H9 (cell line): ENCODE measurements at regions not wholly inside any gene's neighbourhood (a gene's known extent, or its start where the extent isn't known, plus 50 kb on each side); places are given as distances from the start of the nearest gene placed in this dataset.

ENCODE experiments used
- DNase-seq: peaks from one replicate; pipeline ENCODE4 v3.0.0-alpha.2; 2017
- H2AFZ ChIP-seq: one replicate; pipeline ENCODE4 v1.6.1; 2013; ENCODE audit warnings: mild to moderate bottlenecking, low read length, control low read depth, moderate library complexity
- H2AK5ac ChIP-seq: 2 replicates; pipeline ENCODE4 v1.6.1; 2013; ENCODE audit warnings: low read length, control low read depth, mixed read lengths; ENCODE audit not compliant: insufficient read length
- H2BK120ac ChIP-seq: one replicate; pipeline ENCODE4 v1.6.1; 2013; ENCODE audit warnings: low read depth, mild to moderate bottlenecking, low read length, control low read depth, inconsistent platforms; ENCODE audit not compliant: poor library complexity, severe bottlenecking
- H2BK12ac ChIP-seq: 2 replicates; pipeline ENCODE4 v1.6.1; 2013; ENCODE audit warnings: low read length, control low read depth, mixed read lengths, low read depth; ENCODE audit not compliant: insufficient read length
- H2BK15ac ChIP-seq: 2 replicates; pipeline ENCODE4 v1.6.1; 2013; ENCODE audit warnings: low read depth, low read length, control low read depth
- H2BK20ac ChIP-seq: one replicate; pipeline ENCODE4 v1.6.1; 2013; ENCODE audit warnings: low read depth, mild to moderate bottlenecking, low read length, control low read depth, inconsistent platforms; ENCODE audit not compliant: poor library complexity, severe bottlenecking
- H2BK5ac ChIP-seq: 2 replicates; pipeline ENCODE4 v1.6.1; 2013; ENCODE audit warnings: low read length, control low read depth, mixed read lengths; ENCODE audit not compliant: insufficient read length
- H3K14ac ChIP-seq: 2 replicates; pipeline ENCODE4 v1.6.1; 2013; ENCODE audit warnings: low read length, control low read depth; ENCODE audit not compliant: insufficient read depth
- H3K18ac ChIP-seq: 2 replicates; pipeline ENCODE4 v1.6.1; 2013; ENCODE audit warnings: low read depth, mild to moderate bottlenecking, mixed read lengths, low read length, control low read depth; ENCODE audit not compliant: insufficient read length
- H3K23ac ChIP-seq: 2 replicates; pipeline ENCODE4 v1.6.1; 2013; ENCODE audit warnings: low read length, control low read depth, mixed read lengths, low read depth; ENCODE audit not compliant: insufficient read length
- H3K23me2 ChIP-seq: 2 replicates; pipeline ENCODE4 v1.6.1; 2013; ENCODE audit warnings: low read depth, mild to moderate bottlenecking, mixed read lengths, low read length, control low read depth; ENCODE audit not compliant: insufficient read length, poor library complexity, severe bottlenecking
- H3K27ac ChIP-seq: 2 replicates; pipeline ENCODE4 v1.5.1; 2013; ENCODE audit warnings: low read length, control low read depth, mixed read lengths, low read depth; ENCODE audit not compliant: insufficient read length
- H3K27me3 ChIP-seq: 2 replicates; pipeline ENCODE4 v1.6.1; 2013; ENCODE audit warnings: low read length, control low read depth, inconsistent platforms; ENCODE audit not compliant: insufficient read depth
- H3K4ac ChIP-seq: 2 replicates; pipeline ENCODE4 v1.6.1; 2013; ENCODE audit warnings: low read depth, mild to moderate bottlenecking, control low read depth, inconsistent platforms, low read length, moderate library complexity
- H3K4me1 ChIP-seq: 2 replicates; pipeline ENCODE4 v1.6.1; 2013; ENCODE audit warnings: low read length, control low read depth, inconsistent platforms; ENCODE audit not compliant: insufficient read depth
- H3K4me2 ChIP-seq: 2 replicates; pipeline ENCODE4 v1.6.1; 2013; ENCODE audit warnings: low read length, control low read depth, mixed read lengths; ENCODE audit not compliant: insufficient read length, insufficient read depth
- H3K56ac ChIP-seq: 2 replicates; pipeline ENCODE4 v1.6.1; 2013; ENCODE audit warnings: low read depth, mild to moderate bottlenecking, mixed read lengths, low read length, control low read depth; ENCODE audit not compliant: insufficient read length
- H3K79me1 ChIP-seq: 2 replicates; pipeline ENCODE4 v1.6.1; 2013; ENCODE audit warnings: low read depth, mild to moderate bottlenecking, moderate library complexity, low read length, control low read depth, inconsistent platforms; ENCODE audit not compliant: insufficient read depth, poor library complexity, severe bottlenecking
- H3K79me2 ChIP-seq: 2 replicates; pipeline ENCODE4 v1.6.1; 2013; ENCODE audit warnings: low read length, control low read depth, inconsistent platforms; ENCODE audit not compliant: insufficient read depth
- H3K9ac ChIP-seq: 2 replicates; pipeline ENCODE4 v1.6.1; 2013; ENCODE audit warnings: low read length, control low read depth, mixed read lengths; ENCODE audit not compliant: insufficient read length; ENCODE audit errors: extremely low read depth
- H3K9me3 ChIP-seq: one replicate; pipeline ENCODE4 v1.6.1; 2013; ENCODE audit warnings: low read depth, low read length, inconsistent platforms; ENCODE audit not compliant: control insufficient read depth
- H3T11ph ChIP-seq: one replicate; pipeline ENCODE4 v1.6.1; 2013; ENCODE audit warnings: mild to moderate bottlenecking, low read length, control low read depth, inconsistent platforms
- H4K20me1 ChIP-seq: one replicate; pipeline ENCODE4 v1.6.1; 2013; ENCODE audit not compliant: control insufficient read depth, insufficient read length, insufficient read depth
- H4K5ac ChIP-seq: 2 replicates; pipeline ENCODE4 v1.6.1; 2013; ENCODE audit warnings: low read depth, mild to moderate bottlenecking, mixed read lengths, low read length, control low read depth; ENCODE audit not compliant: insufficient read length
- H4K8ac ChIP-seq: replicated peaks from 2 replicates; pipeline ENCODE4 v1.6.1; 2013; ENCODE audit warnings: low read length, control low read depth, mixed read lengths, low read depth; ENCODE audit not compliant: insufficient read length
- H4K91ac ChIP-seq: 2 replicates; pipeline ENCODE4 v1.6.1; 2013; ENCODE audit warnings: low read depth, mild to moderate bottlenecking, moderate library complexity, mixed read lengths, low read length, control low read depth; ENCODE audit not compliant: insufficient read length
- H3K27ac Mint-ChIP-seq, 3 experiments: 2 replicates in 2 of 3; 3 replicates in 1 of 3; pipeline ENCODE4 v1.8.0; 2020 to 2021; ENCODE audit warnings: mixed read lengths in 3 of 3, mild to moderate bottlenecking in 1 of 3, moderate library complexity in 1 of 3
- H3K27me3 Mint-ChIP-seq: 2 replicates; pipeline ENCODE4 v1.8.0; 2021; ENCODE audit warnings: low read depth, mild to moderate bottlenecking, moderate library complexity, mixed read lengths
- H3K36me3 Mint-ChIP-seq, 3 experiments: 2 replicates in 2 of 3; 3 replicates in 1 of 3; pipeline ENCODE4 v1.8.0; 2020 to 2021; ENCODE audit warnings: low read depth in 3 of 3, mixed read lengths in 3 of 3; ENCODE audit not compliant: insufficient read depth in 1 of 3
- H3K4me1 Mint-ChIP-seq, 2 experiments: 2 replicates each; pipeline ENCODE4 v1.8.0; 2020; ENCODE audit warnings: mixed read lengths in 2 of 2
- H3K4me3 Mint-ChIP-seq, 2 experiments: 2 replicates in 1 of 2; 3 replicates in 1 of 2; pipeline ENCODE4 v1.8.0; 2020 to 2021; ENCODE audit warnings: mild to moderate bottlenecking in 2 of 2, mixed read lengths in 2 of 2, moderate library complexity in 1 of 2
- H3K9me3 Mint-ChIP-seq, 2 experiments: 2 replicates in 1 of 2; 3 replicates in 1 of 2; pipeline ENCODE4 v1.8.0; 2020; ENCODE audit warnings: mild to moderate bottlenecking in 2 of 2, mixed read lengths in 2 of 2, moderate library complexity in 1 of 2
- CTCF ChIP-seq: fragments of 200-600 bp; sonication (generic); conservative IDR thresholded peaks from 3 replicates; pipeline ENCODE4 v1.8.0; 2021; ENCODE audit warnings: antibody characterized with exemption, mild to moderate bottlenecking
- WGBS: extraction: QIAGEN DNeasy Blood & Tissue Kit; methylation state at CpG from one replicate; pipeline ENCODE4 v1.1.7; 2013; ENCODE audit warnings: missing lambda C conversion rate, low lambda C conversion rate, mixed read lengths; ENCODE audit not compliant: insufficient read length; ENCODE audit errors: extremely low coverage; 5-methylcytosine and 5-hydroxymethylcytosine counted together

- WGBS, result no CpG with 5 or more reads among the region's 3 CpGs
- H3K18ac ChIP-seq, result no peak overlapping the region
Measured at GRCh38 chr18:14948163-14948540, 200.2 kb downstream of the ANKRD30B start.

More at GRCh38 chr18:14948163-14948540, 200.2 kb downstream of the ANKRD30B start:
- peaks cover 7 to 22% (median 10%) of the 10 kb centered on the region in 3 experiments; a peak in 6 of 7 replicates for H3K36me3 Mint-ChIP-seq
- no peaks in the 10 kb centered on the region for H3K27me3 ChIP-seq
- no peak overlapping the region for H3K14ac ChIP-seq
- no peak overlapping the region for H3T11ph ChIP-seq
- TF ChIP-seq CTCF, result no peak
- no peak for DNase-seq
- peaks cover 93 to 96% of the 10 kb centered on the region in 2 experiments for H3K9me3 Mint-ChIP-seq
- H3K23me2 ChIP-seq, result no peaks in the 10 kb centered on the region
- no peak overlapping the region for H3K56ac ChIP-seq
- no peak overlapping the region for H3K27ac Mint-ChIP-seq
- no peak overlapping the region for H4K91ac ChIP-seq
- H4K8ac ChIP-seq, result no peak overlapping the region
- H3K9me3 ChIP-seq, result peaks cover 84% of the 10 kb centered on the region
- H3K27me3 Mint-ChIP-seq, result no peaks in the 10 kb centered on the region; the same call in 1 of the 2 replicates
- H3K23ac ChIP-seq, result no peak overlapping the region
- no peak overlapping the region for H3K4me2 ChIP-seq
- H2AK5ac ChIP-seq, result no peak overlapping the region
- no peak overlapping the region for H3K9ac ChIP-seq
- H2BK5ac ChIP-seq, result no peak overlapping the region
- no peak overlapping the region for H2BK15ac ChIP-seq
- no peaks in the 10 kb centered on the region for H4K20me1 ChIP-seq
- H3K79me2 ChIP-seq, result no peaks in the 10 kb centered on the region
- H4K5ac ChIP-seq, result no peak overlapping the region
- no peak overlapping the region for H3K4me3 Mint-ChIP-seq
- H3K27ac ChIP-seq, result no peak overlapping the region
- no peak overlapping the region for H3K4ac ChIP-seq
- no peak overlapping the region for H2AFZ ChIP-seq
- no peaks in the 10 kb centered on the region for H3K4me1 ChIP-seq
- H2BK12ac ChIP-seq, result no peak overlapping the region
- H2BK120ac ChIP-seq, result no peak overlapping the region
- H2BK20ac ChIP-seq, result no peak overlapping the region
- no peaks in the 10 kb centered on the region for H3K4me1 Mint-ChIP-seq
- no peaks in the 10 kb centered on the region for H3K79me1 ChIP-seq
